ENCODE measurements at regions not wholly inside any gene's neighbourhood (a gene's known extent, or its start where the extent isn't known, plus 50 kb on each side); places are given as distances from the start of the nearest gene placed in this dataset.

GRCh38 chr9:129337336-129338140 lies 159.5 kb upstream of the IER5L start:
- H3K4me3 ChIP-seq: peak overlapping the region; percentile 72
- no peaks in the 10 kb centered on the region for H3K9me3 ChIP-seq
- H3K4me1 ChIP-seq (ENCODE audit: control insufficient read depth in 1 of 2, low read depth in 2 of 2): peaks cover 41 to 56% of the 10 kb centered on the region in 2 donors
- DNase-seq (ENCODE audit: low spot score) (no peak), ATAC-seq (ENCODE audit: insufficient number of reproducible peaks, low FRiP score, low read depth) (no peak)
- peak overlapping the region; percentile 37 to 95 for H3K27ac ChIP-seq
- no peaks in the 10 kb centered on the region for H3K27me3 ChIP-seq (replicated peaks; ENCODE audit: insufficient read depth)
- H3K36me3 ChIP-seq: no peaks in the 10 kb centered on the region
- no peak for TF ChIP-seq CTCF (IDR thresholded peaks at IDR 0.05)

GRCh38 chr9:129336601-129337331 lies 158.7 kb upstream of the IER5L start:
- ATAC-seq (ENCODE audit: insufficient number of reproducible peaks, low FRiP score, low read depth) (no peak), DNase-seq (ENCODE audit: low spot score) (no peak)

GRCh38 chr9:129336130-129336528 lies 158.1 kb upstream of the IER5L start:
- H3K27ac ChIP-seq: peak overlapping the region; percentile 95
- peaks cover 41 to 56% of the 10 kb centered on the region in 2 donors for H3K4me1 ChIP-seq (ENCODE audit: control insufficient read depth in 1 of 2, low read depth in 2 of 2)
- ATAC-seq (ENCODE audit: insufficient number of reproducible peaks, low FRiP score, low read depth): no peak

More at GRCh38 chr9:129336601-129337331, 158.7 kb upstream of the IER5L start:
- no peaks in the 10 kb centered on the region for H3K9me3 ChIP-seq
- no peak for TF ChIP-seq CTCF (IDR thresholded peaks at IDR 0.05)
- H3K4me3 ChIP-seq: peak overlapping the region; percentile 72
- H3K27me3 ChIP-seq (replicated peaks; ENCODE audit: insufficient read depth): no peaks in the 10 kb centered on the region
- H3K27ac ChIP-seq: peak overlapping the region; percentile 95
- H3K4me1 ChIP-seq (ENCODE audit: control insufficient read depth in 1 of 2, low read depth in 2 of 2): peaks cover 41 to 56% of the 10 kb centered on the region in 2 donors
- no peaks in the 10 kb centered on the region for H3K36me3 ChIP-seq

GRCh38 chr9:129335464-129336129 lies 157.5 kb upstream of the IER5L start:
- Histone ChIP-seq H3K4me1 (ENCODE audit: control insufficient read depth in 1 of 2, low read depth in 2 of 2) (peaks cover 41 to 57% of the 10 kb centered on the region in 2 donors), H3K27ac (peak overlapping the region; percentile 95)
- no peak for ATAC-seq (ENCODE audit: insufficient number of reproducible peaks, low FRiP score, low read depth)

More at GRCh38 chr9:129336130-129336528, 158.1 kb upstream of the IER5L start:
- Histone ChIP-seq H3K4me3 (peak overlapping the region; percentile 72), H3K36me3 (no peaks in the 10 kb centered on the region), H3K9me3 (no peaks in the 10 kb centered on the region), H3K27me3 (replicated peaks; ENCODE audit: insufficient read depth) (no peaks in the 10 kb centered on the region)
- no peak for DNase-seq (ENCODE audit: low spot score)
- TF ChIP-seq CTCF (IDR thresholded peaks at IDR 0.05): no peak

More at GRCh38 chr9:129335464-129336129, 157.5 kb upstream of the IER5L start:
- Histone ChIP-seq H3K9me3 (peaks cover 4% of the 10 kb centered on the region), H3K36me3 (no peaks in the 10 kb centered on the region), H3K4me3 (peak overlapping the region; percentile 72), H3K27me3 (replicated peaks; ENCODE audit: insufficient read depth) (no peaks in the 10 kb centered on the region)
- no peak for TF ChIP-seq CTCF (IDR thresholded peaks at IDR 0.05)
- DNase-seq (ENCODE audit: low spot score): no peak
